Lung (tissue), 11 donors: ENCODE measurements at regions not wholly inside any gene's neighbourhood (a gene's known extent, or its start where the extent isn't known, plus 50 kb on each side); places are given as distances from the start of the nearest gene placed in this dataset.

ENCODE experiments used
- ATAC-seq: fragments of 200-7000 bp; cut with Tn5 transposase; one replicate; pipeline ENCODE4 v1.9.1; 2020; ENCODE audit warnings: moderate number of reproducible peaks; ENCODE audit not compliant: insufficient read depth, low FRiP score
- DNase-seq, 3 donors: peaks; one replicate each; pipeline ENCODE4 v3.0.0-alpha.2; 2013 to 2017
- H3K27ac ChIP-seq, 2 donors: one replicate each; pipeline ENCODE4 v1.5.1; 2013; ENCODE audit warnings: mild to moderate bottlenecking in 2 of 2, moderate library complexity in 2 of 2, control low read depth in 1 of 2, inconsistent platforms in 1 of 2, low read depth in 1 of 2, low read length in 1 of 2
- H3K27me3 ChIP-seq, 3 donors: one replicate each; pipeline ENCODE4 v1.5.1; 2013; ENCODE audit warnings: low read length in 2 of 3; ENCODE audit not compliant: control insufficient read depth in 3 of 3, insufficient read depth in 3 of 3
- H3K36me3 ChIP-seq, 4 donors: one replicate each; pipeline ENCODE4 v1.5.1; 2013; ENCODE audit warnings: low read length in 4 of 4, mild to moderate bottlenecking in 1 of 4, moderate library complexity in 1 of 4; ENCODE audit not compliant: control insufficient read depth in 4 of 4, insufficient read depth in 4 of 4
- H3K4me1 ChIP-seq, 5 donors: one replicate each; pipeline ENCODE4 v1.5.1; 2013; ENCODE audit warnings: low read length in 5 of 5, mild to moderate bottlenecking in 2 of 5, moderate library complexity in 1 of 5; ENCODE audit not compliant: control insufficient read depth in 5 of 5, insufficient read depth in 5 of 5
- H3K4me3 ChIP-seq: one replicate; pipeline ENCODE4 v1.5.1; 2013; ENCODE audit warnings: mild to moderate bottlenecking, control low read depth, moderate library complexity
- H3K9ac ChIP-seq, 2 donors: one replicate each; pipeline ENCODE4 v1.5.1; 2013; ENCODE audit warnings: low read length in 2 of 2, control low read depth in 1 of 2; ENCODE audit not compliant: insufficient read depth in 1 of 2
- H3K9me3 ChIP-seq, 4 donors: one replicate each; pipeline ENCODE4 v1.5.1; 2013; ENCODE audit warnings: low read length in 3 of 4, mild to moderate bottlenecking in 1 of 4, moderate library complexity in 1 of 4; ENCODE audit not compliant: control insufficient read depth in 4 of 4, insufficient read depth in 3 of 4
- CTCF ChIP-seq: IDR thresholded peaks from 2 replicates; pipeline ENCODE4 v1.5.1; 2012; ENCODE audit warnings: mild to moderate bottlenecking; ENCODE audit errors: control extremely low read depth, extremely low read depth
- WGBS, 2 donors: extraction: QIAGEN DNeasy Blood & Tissue Kit; methylation state at CpG; one replicate each; pipeline ENCODE4 v1.1.7; 2013; 5-methylcytosine and 5-hydroxymethylcytosine counted together
- donor health status: control.
- donor health status: control.
- donor health status: Bipolar disorder and iron deficiency.
- donor health status: healthy.
- donor health status: DM: yes; HTN: yes; CAD: no.

- no peak for TF ChIP-seq CTCF
- Histone ChIP-seq H3K9ac (no peak overlapping the region), H3K27me3 (no peaks in the 10 kb centered on the region), H3K9me3 (no peaks in the 10 kb centered on the region), H3K27ac (no peak overlapping the region), H3K4me3 (no peak overlapping the region), H3K36me3 (no peaks in the 10 kb centered on the region), H3K4me1 (peaks cover 0 to 19% (median 11%) of the 10 kb centered on the region in 5 donors)
- 80 to 83% methylated on average over 4 of the region's 4 CpGs for WGBS, 2 donors
- no peak for DNase-seq
- ATAC-seq, result no peak
Measured at GRCh38 chr3:124582196-124582595, 148.1 kb upstream of the UMPS start.

GRCh38 chr3:124582621-124583395 is 147.4 kb upstream of the UMPS start:
- WGBS, 2 donors, result 81 to 93% methylated on average over 3 of the region's 3 CpGs
- DNase-seq, result no peak

GRCh38 chr3:124584245-124584551 is 146.1 kb upstream of the UMPS start:
- Histone ChIP-seq H3K4me3 (no peak overlapping the region), H3K27me3 (no peaks in the 10 kb centered on the region), H3K27ac (no peak overlapping the region), H3K4me1 (peaks cover 0 to 19% (median 11%) of the 10 kb centered on the region in 5 donors), H3K36me3 (no peaks in the 10 kb centered on the region), H3K9ac (no peak overlapping the region), H3K9me3 (no peaks in the 10 kb centered on the region)
- ATAC-seq, result no peak
- peak in 1 of 3 donors; percentile 19 for DNase-seq
- WGBS, 2 donors, result 21 to 32% methylated on average over 9 of the region's 9 CpGs
- no peak for TF ChIP-seq CTCF

More at GRCh38 chr3:124582621-124583395, 147.4 kb upstream of the UMPS start:
- no peaks in the 10 kb centered on the region for H3K9me3 ChIP-seq
- no peak overlapping the region for H3K27ac ChIP-seq
- no peak overlapping the region for H3K9ac ChIP-seq
- TF ChIP-seq CTCF, result no peak
- H3K36me3 ChIP-seq, result no peaks in the 10 kb centered on the region
- no peak overlapping the region for H3K4me3 ChIP-seq
- peaks cover 0 to 19% (median 11%) of the 10 kb centered on the region in 5 donors for H3K4me1 ChIP-seq
- H3K27me3 ChIP-seq, result no peaks in the 10 kb centered on the region
- no peak for ATAC-seq
